HepG2 (cell line): ENCODE measurements at regions not wholly inside any gene's neighbourhood (a gene's known extent, or its start where the extent isn't known, plus 50 kb on each side); places are given as distances from the start of the nearest gene placed in this dataset.

Source experiments
- MED1 ChIP-seq: sonication (generic); formaldehyde crosslinking; IDR thresholded peaks from 2 replicates; pipeline ENCODE4 v1.4.0; 2020; ENCODE audit warnings: missing genetic modification reagents
- NBN ChIP-seq: fragments of 450-650 bp; conservative IDR thresholded peaks from 2 replicates; pipeline ENCODE4 v1.6.1; 2017
- RBM39 ChIP-seq: fragments of 200-400 bp; formaldehyde crosslinking; IDR thresholded peaks from one replicate; pipeline ENCODE4 v1.6.1; 2018; ENCODE audit warnings: antibody characterized with exemption, mild to moderate bottlenecking, low read depth, low read length; ENCODE audit not compliant: poor library complexity, severe bottlenecking
- SIN3A ChIP-seq: IDR thresholded peaks from 2 replicates; pipeline ENCODE4 v1.6.1; 2011; ENCODE audit warnings: low read depth, mild to moderate bottlenecking, control low read depth, low read length, borderline replicate concordance
- TBP ChIP-seq: sonication (generic); formaldehyde crosslinking; IDR thresholded peaks from 2 replicates; pipeline ENCODE4 v1.5.0; 2020; ENCODE audit warnings: missing genetic modification reagents
- TCF12 ChIP-seq, 2 experiments: fragments of 450-650 bp in 1 of 2; sonication (generic) in 1 of 2; formaldehyde crosslinking in 1 of 2; IDR thresholded peaks; 2 replicates each; pipeline versions ENCODE4 v1.6.1 to v1.8.0; 2017 to 2022; ENCODE audit warnings: antibody characterized with exemption in 1 of 2, mild to moderate bottlenecking in 1 of 2, missing genetic modification reagents in 1 of 2, moderate library complexity in 1 of 2
- TSC22D2 ChIP-seq: sonication (generic); formaldehyde crosslinking; IDR thresholded peaks from 2 replicates; pipeline ENCODE4 v1.5.1; 2020; ENCODE audit warnings: missing genetic modification reagents, mild to moderate bottlenecking, borderline replicate concordance
- ZNF274 ChIP-seq: sonication (generic); formaldehyde crosslinking; IDR thresholded peaks from 2 replicates; pipeline ENCODE4 v1.5.1; 2020; ENCODE audit warnings: mild to moderate bottlenecking, missing genetic modification reagents
- ZSCAN29 ChIP-seq: sonication (generic); formaldehyde crosslinking; conservative IDR thresholded peaks from 2 replicates; pipeline ENCODE4 v1.4.0; 2020; ENCODE audit warnings: mild to moderate bottlenecking, missing genetic modification reagents

DNA sequence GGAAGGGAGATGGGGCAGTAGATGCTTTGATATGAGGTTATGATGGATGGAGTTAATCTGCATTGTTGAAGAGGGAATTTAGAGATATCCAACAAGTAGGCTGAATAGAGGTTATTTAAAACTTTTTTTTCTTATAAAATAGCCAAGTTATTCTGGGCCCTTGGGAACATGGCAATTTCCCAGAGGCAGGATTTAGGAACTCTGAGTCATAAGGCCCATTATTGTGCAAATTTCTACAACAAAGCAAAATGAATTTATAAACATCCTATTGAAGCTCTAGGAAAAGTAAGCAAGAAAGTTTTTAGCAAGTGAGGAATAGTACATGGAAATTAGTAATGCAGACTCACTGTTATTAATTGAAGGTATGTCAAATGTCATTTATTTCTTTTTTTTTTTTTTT is 160.9 kb upstream of the NPY start:
- no peak for TF ChIP-seq RBM39
- TF ChIP-seq ZNF274 (CRISPR knock-in tag), result no peak
- TF ChIP-seq TBP, result no peak
- no peak for TF ChIP-seq SIN3A
- TF ChIP-seq MED1, result no peak
- no peak for TF ChIP-seq ZSCAN29 (CRISPR knock-in tag)
- no peak for TF ChIP-seq TSC22D2
- no peak for TF ChIP-seq NBN
- TF ChIP-seq TCF12 (IDR thresholded peaks at IDR 0.05), result no peak
- TF ChIP-seq TCF12 (CRISPR knock-in tag; IDR thresholded peaks at IDR 0.05), result no peak
